Astrocyte (in vitro differentiated cells and primary cell): ENCODE measurements at regions not wholly inside any gene's neighbourhood (a gene's known extent, or its start where the extent isn't known, plus 50 kb on each side); places are given as distances from the start of the nearest gene placed in this dataset.

ENCODE experiments used
- DNase-seq: peaks from one replicate; pipeline ENCODE4 v3.0.0-alpha.2; 2010; ENCODE audit warnings: low read depth
- FAIRE-seq: peaks from 2 replicates; lab custom pipeline; 2011; peaks lifted over from hg19 to GRCh38; lab: Jason Lieb, UNC
- H2AFZ ChIP-seq: 2 replicates; pipeline ENCODE4 v1.6.0; 2012; ENCODE audit warnings: low read depth, low read length, inconsistent platforms
- H3K27ac ChIP-seq: 2 replicates; pipeline ENCODE4 v1.5.1; 2011; ENCODE audit warnings: low read depth, low read length, inconsistent platforms
- H3K27me3 ChIP-seq: 2 replicates; pipeline ENCODE4 v1.6.0; 2011; ENCODE audit warnings: low read length, inconsistent platforms; ENCODE audit not compliant: insufficient read depth
- H3K36me3 ChIP-seq: 2 replicates; pipeline ENCODE4 v1.5.1; 2011; ENCODE audit warnings: low read length, inconsistent platforms; ENCODE audit not compliant: insufficient read depth
- H3K4me1 ChIP-seq: 2 replicates; pipeline ENCODE4 v1.5.1; 2011; ENCODE audit warnings: low read length, inconsistent platforms; ENCODE audit not compliant: insufficient read depth
- H3K4me2 ChIP-seq: 2 replicates; pipeline ENCODE4 v1.6.0; 2012; ENCODE audit warnings: low read length, inconsistent platforms
- H3K4me3 ChIP-seq: 2 replicates; pipeline ENCODE4 v1.5.1; 2011; ENCODE audit warnings: low read depth, mild to moderate bottlenecking, low read length, inconsistent platforms; ENCODE audit not compliant: insufficient read depth
- H3K79me2 ChIP-seq: 2 replicates; pipeline ENCODE4 v1.6.0; 2012; ENCODE audit warnings: mild to moderate bottlenecking, low read length, inconsistent platforms; ENCODE audit not compliant: insufficient read depth
- H3K9ac ChIP-seq: 2 replicates; pipeline ENCODE4 v1.6.0; 2012; ENCODE audit warnings: mild to moderate bottlenecking, low read length, inconsistent platforms
- H3K9me3 ChIP-seq: 2 replicates; pipeline ENCODE4 v1.5.1; 2012; ENCODE audit warnings: low read depth, mild to moderate bottlenecking, low read length, inconsistent platforms; ENCODE audit not compliant: insufficient read depth
- H4K20me1 ChIP-seq: 2 replicates; pipeline ENCODE4 v1.6.0; 2012; ENCODE audit warnings: low read length, inconsistent platforms; ENCODE audit not compliant: insufficient read depth
- H3K27ac Mint-ChIP-seq: one replicate; pipeline ENCODE4 v1.8.0; 2021; ENCODE audit warnings: mild to moderate bottlenecking, mixed read lengths; ENCODE audit not compliant: unreplicated experiment
- H3K27me3 Mint-ChIP-seq: one replicate; pipeline ENCODE4 v1.8.0; 2021; ENCODE audit warnings: low read depth, mixed read lengths; ENCODE audit not compliant: unreplicated experiment
- H3K36me3 Mint-ChIP-seq: one replicate; pipeline ENCODE4 v1.8.0; 2021; ENCODE audit warnings: low read depth, mixed read lengths; ENCODE audit not compliant: unreplicated experiment
- H3K4me1 Mint-ChIP-seq: one replicate; pipeline ENCODE4 v1.8.0; 2021; ENCODE audit warnings: low read depth, mixed read lengths; ENCODE audit not compliant: unreplicated experiment
- H3K4me3 Mint-ChIP-seq: one replicate; pipeline ENCODE4 v1.8.0; 2021; ENCODE audit warnings: mild to moderate bottlenecking, moderate library complexity, mixed read lengths; ENCODE audit not compliant: unreplicated experiment
- H3K9me3 Mint-ChIP-seq: one replicate; pipeline ENCODE4 v1.8.0; 2021; ENCODE audit warnings: mild to moderate bottlenecking, mixed read lengths; ENCODE audit not compliant: unreplicated experiment
- CTCF ChIP-seq: IDR thresholded peaks from 2 replicates; pipeline ENCODE4 v1.5.1; 2011; ENCODE audit warnings: low read depth, mild to moderate bottlenecking, inconsistent platforms, low read length, moderate library complexity; ENCODE audit not compliant: insufficient read depth
- EZH2 ChIP-seq: IDR thresholded peaks from 2 replicates; pipeline ENCODE4 v1.6.1; 2012; ENCODE audit warnings: mild to moderate bottlenecking, low read length, inconsistent platforms; ENCODE audit not compliant: insufficient read depth

GRCh38 chr5:125348221-125348692 is 601.8 kb upstream of the ZNF608 start:
- H3K4me3 ChIP-seq, result no peak overlapping the region
- H3K27me3 ChIP-seq, result no peaks in the 10 kb centered on the region
- H3K4me2 ChIP-seq, result peak overlapping the region; percentile 71

GRCh38 chr5:125348936-125349831 is 602.7 kb upstream of the ZNF608 start:
- no peaks in the 10 kb centered on the region for H3K79me2 ChIP-seq
- FAIRE-seq, result peak; percentile 26
- H3K4me3 ChIP-seq, result no peak overlapping the region
- no peaks in the 10 kb centered on the region for H3K36me3 ChIP-seq
- no peaks in the 10 kb centered on the region for H3K9me3 Mint-ChIP-seq
- TF ChIP-seq CTCF, result no peak
- no peak for TF ChIP-seq EZH2
- peak overlapping the region; percentile 73 for H3K27ac Mint-ChIP-seq
- H3K9ac ChIP-seq, result no peak overlapping the region
- H3K36me3 Mint-ChIP-seq, result no peaks in the 10 kb centered on the region
- H3K27ac ChIP-seq, result no peak overlapping the region
- H3K4me2 ChIP-seq, result peak overlapping the region; percentile 71
- peak; percentile 24 for DNase-seq
- no peaks in the 10 kb centered on the region for H4K20me1 ChIP-seq
- H2AFZ ChIP-seq, result peak overlapping the region; percentile 68
- no peak overlapping the region for H3K4me3 Mint-ChIP-seq
- H3K4me1 ChIP-seq, result peaks cover 3% of the 10 kb centered on the region
- H3K27me3 ChIP-seq, result no peaks in the 10 kb centered on the region
- peaks cover 21% of the 10 kb centered on the region for H3K4me1 Mint-ChIP-seq
- H3K27me3 Mint-ChIP-seq, result no peaks in the 10 kb centered on the region
- H3K9me3 ChIP-seq, result no peaks in the 10 kb centered on the region

More at GRCh38 chr5:125348221-125348692, 601.8 kb upstream of the ZNF608 start:
- Mint-ChIP-seq H3K27me3 (no peaks in the 10 kb centered on the region), H3K4me1 (peaks cover 23% of the 10 kb centered on the region), H3K27ac (peak overlapping the region; percentile 62), H3K9me3 (peaks cover 2% of the 10 kb centered on the region), H3K4me3 (peak overlapping the region; percentile 64), H3K36me3 (no peaks in the 10 kb centered on the region)
- Histone ChIP-seq H3K4me1 (peaks cover 3% of the 10 kb centered on the region), H4K20me1 (no peaks in the 10 kb centered on the region), H2AFZ (peak overlapping the region; percentile 68), H3K36me3 (no peaks in the 10 kb centered on the region), H3K79me2 (no peaks in the 10 kb centered on the region), H3K27ac (no peak overlapping the region), H3K9me3 (no peaks in the 10 kb centered on the region), H3K9ac (peak overlapping the region; percentile 11)
- DNase-seq (no peak), FAIRE-seq (no peak)
- TF ChIP-seq EZH2 (no peak), CTCF (no peak)

GRCh38 chr5:125357660-125358059 is 611.2 kb upstream of the ZNF608 start:
- H3K9me3 Mint-ChIP-seq, result peaks cover 21% of the 10 kb centered on the region
- H3K4me3 ChIP-seq, result no peak overlapping the region
- no peaks in the 10 kb centered on the region for H3K4me1 ChIP-seq
- no peaks in the 10 kb centered on the region for H3K27me3 Mint-ChIP-seq
- no peak overlapping the region for H2AFZ ChIP-seq
- H3K4me3 Mint-ChIP-seq, result no peak overlapping the region
- no peak overlapping the region for H3K9ac ChIP-seq
- H3K4me2 ChIP-seq, result no peak overlapping the region
- H3K9me3 ChIP-seq, result no peaks in the 10 kb centered on the region
- DNase-seq (no peak), FAIRE-seq (no peak)
- no peaks in the 10 kb centered on the region for H3K36me3 ChIP-seq
- H4K20me1 ChIP-seq, result no peaks in the 10 kb centered on the region
- no peaks in the 10 kb centered on the region for H3K27me3 ChIP-seq
- H3K36me3 Mint-ChIP-seq, result peaks cover 4% of the 10 kb centered on the region
- no peaks in the 10 kb centered on the region for H3K79me2 ChIP-seq
- H3K27ac ChIP-seq, result no peak overlapping the region
- no peak overlapping the region for H3K27ac Mint-ChIP-seq
- peaks cover 2% of the 10 kb centered on the region for H3K4me1 Mint-ChIP-seq
- TF ChIP-seq CTCF (no peak), EZH2 (no peak)
